CD4-positive, alpha-beta T cell treated with Interleukin-21 for 1 hour (primary cell): ENCODE measurements at regions not wholly inside any gene's neighbourhood (a gene's known extent, or its start where the extent isn't known, plus 50 kb on each side); places are given as distances from the start of the nearest gene placed in this dataset.

Source experiments
- DNase-seq: peaks from one replicate; pipeline ENCODE4 v3.0.0-alpha.2; 2020

DNA sequence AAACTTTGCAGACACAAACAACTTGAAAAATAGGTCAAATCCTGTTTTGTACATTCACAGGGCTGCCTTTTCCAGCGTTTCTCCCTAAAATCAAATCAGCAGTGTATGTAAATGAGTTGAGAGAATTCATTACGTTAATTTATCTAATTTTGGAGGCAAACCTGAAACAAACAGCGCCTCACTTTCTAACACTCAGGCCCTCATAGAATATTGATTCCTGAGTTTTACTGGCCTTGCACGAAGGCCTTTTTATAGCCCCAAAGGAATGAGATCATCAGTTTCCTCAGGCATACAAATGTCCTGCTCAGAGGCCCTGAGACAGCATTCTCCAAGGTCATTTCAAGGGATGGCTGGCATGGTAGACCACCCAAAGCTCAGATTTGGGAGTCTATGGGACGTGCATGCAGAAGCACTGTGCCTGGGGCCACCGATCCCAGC is 131.7 kb upstream of the CHST15 start:
- no peak for DNase-seq

DNA sequence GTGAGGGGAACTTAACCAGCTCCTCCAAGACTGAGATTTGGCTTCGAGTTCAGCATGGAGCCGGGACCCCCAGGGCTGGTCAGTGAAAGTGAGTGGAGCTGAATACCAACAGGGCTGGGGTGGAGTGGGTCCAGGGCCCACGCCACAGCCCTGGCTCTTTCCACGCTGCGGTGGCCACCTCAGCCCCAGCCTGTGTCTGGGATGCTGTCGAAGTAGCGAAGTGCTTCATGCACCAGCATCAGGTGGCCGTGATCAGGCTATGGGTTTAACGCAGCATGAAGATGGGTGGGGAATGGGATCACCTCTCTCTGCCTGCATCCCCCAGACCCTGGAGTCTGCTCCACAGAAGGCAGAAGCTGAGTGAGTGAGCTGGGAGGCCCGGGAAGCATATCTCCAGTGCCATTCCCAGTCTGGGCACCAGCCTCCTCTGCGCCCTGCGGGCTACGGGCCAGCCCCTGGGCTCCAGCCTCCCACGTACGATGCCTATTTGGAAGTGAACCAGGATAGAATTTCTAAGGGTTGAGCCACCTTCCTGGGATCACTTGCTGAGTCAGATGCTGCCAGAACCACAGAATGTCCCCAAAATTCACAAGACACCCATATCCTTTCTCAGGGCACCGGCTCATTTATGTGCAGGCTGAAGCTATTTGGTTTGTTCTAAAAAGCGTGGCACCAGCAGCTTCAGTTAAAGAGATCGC is 131.1 kb upstream of the CHST15 start:
- DNase-seq = no peak

DNA sequence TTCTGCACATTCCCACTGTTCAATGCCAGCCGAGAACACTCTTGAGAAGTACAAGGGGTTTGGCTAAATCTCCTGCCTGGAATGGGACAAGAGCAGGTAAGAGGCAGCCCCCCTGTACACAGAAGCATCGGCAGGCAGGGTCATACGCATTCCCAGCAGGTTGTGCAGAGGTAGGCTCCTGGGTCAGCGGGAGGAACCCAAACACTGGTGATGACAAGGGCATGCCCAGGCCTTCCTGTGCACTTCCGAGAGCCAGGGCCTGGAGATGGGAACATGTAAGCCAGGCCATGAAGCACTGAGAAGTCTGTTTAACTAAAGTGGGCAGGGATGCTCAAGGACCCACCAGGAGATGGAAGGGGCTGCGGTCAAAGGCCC is 130.3 kb upstream of the CHST15 start:
- no peak for DNase-seq

DNA sequence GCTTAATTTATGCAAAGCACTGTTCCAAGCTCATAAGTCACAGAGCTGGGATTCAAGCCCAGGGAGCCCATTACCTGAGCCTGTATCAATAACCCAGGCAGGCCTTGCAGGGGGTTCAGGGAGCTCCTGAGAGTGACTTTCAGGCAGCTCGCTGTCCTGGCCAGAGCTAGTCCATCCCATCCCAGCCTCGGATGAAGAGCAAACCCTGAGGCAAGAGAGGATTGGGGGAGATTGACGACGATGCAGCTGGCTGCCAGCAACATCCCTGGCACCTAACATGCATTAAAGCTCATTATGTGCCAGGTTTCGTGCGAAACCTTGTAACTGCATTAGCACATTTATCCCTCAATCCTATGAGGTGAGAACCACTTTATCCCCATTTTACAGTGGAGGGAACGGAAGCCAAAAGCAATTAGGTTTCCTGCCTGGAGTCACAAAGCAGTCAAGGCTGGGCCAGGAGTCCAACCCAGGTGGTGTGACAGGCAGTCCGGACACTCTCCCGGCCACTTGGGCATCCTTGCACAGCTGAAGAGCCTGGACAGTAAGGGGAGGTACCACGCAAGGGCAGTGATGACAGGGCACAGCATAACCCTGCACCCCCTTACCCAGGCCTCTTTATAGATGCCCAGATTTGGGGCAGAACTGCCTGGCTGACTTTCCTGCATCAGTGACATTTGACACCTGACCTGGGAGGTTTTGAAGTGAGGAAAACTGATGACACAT is 129.8 kb upstream of the CHST15 start:
- DNase-seq = no peak

DNA sequence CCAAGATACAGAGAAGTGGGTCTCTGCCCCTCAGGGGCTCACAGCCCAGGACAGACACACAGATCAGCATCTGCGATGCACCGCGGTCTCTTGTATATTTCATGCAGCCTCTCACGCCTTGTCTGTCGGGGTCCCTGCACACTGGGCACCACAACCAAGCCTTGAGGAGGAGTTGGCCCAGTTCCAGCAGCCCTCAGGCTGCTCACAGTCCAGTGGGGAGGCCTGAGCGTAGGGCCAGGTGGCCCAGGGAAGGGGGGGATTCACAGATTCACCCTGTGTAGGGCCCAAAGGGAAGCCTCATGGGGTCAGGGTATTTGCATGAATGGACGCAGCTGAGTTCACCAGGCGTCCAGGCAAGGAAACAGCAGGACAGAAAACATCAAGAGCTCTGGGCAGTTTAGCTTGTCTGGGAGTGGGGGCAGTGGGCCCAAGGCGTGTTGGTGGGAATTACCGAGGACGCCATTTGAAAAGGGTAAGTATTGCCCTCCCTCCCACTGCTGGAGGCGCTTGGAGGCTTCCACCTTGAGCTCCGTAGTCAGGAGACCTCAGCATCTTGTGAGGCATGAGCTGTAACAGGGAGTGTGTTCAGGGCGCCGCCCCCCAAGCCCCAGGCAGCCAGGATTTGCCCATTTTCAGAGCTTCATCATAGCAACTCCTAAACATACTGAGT is 129.1 kb upstream of the CHST15 start:
- DNase-seq = no peak

DNA sequence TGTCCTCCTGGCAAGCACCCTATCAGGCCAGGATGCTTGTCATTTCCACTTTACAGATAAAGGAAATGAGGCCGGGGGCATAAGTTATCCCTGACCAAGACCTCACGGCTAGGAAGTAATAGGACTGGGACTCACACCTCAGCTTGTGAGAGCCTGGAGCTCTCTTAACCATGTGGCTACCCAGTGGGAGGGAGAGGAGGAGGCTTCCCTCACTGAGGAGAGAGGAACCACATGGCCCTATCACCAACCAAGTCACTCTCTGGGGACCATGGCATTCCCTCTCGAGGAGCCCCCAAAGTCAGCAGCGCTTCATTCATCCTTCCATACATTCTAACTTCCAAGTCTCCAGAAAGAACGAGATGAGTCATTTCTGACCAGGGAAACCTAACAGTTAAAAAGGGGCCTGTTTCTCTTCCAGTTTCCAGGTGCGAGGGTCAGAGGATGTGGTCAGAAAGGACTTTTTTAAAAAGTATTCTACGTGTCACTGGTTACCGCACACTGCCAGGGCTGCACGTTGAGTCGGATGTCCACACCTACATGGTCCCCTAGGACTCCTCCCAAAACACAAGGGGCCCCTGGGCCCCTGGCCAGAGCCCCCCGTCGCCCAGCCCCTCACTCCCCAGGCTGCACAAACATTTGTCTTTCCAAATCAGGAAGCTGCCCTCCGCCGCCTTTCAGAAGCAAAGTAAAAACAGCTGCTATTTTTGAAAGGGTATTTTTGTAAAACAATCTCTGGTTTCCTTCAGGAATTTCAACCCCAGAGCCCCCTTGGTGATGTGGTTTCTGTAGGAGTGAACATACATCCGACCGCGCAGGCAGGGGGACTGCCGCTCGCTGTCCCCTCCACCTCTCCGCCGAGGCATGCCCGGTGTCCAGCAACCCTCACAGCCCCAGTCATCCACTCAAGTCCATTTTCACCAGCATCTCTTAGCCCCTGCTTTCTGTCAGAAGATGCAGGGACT is 128.2 kb upstream of the CHST15 start:
- no peak for DNase-seq

DNA sequence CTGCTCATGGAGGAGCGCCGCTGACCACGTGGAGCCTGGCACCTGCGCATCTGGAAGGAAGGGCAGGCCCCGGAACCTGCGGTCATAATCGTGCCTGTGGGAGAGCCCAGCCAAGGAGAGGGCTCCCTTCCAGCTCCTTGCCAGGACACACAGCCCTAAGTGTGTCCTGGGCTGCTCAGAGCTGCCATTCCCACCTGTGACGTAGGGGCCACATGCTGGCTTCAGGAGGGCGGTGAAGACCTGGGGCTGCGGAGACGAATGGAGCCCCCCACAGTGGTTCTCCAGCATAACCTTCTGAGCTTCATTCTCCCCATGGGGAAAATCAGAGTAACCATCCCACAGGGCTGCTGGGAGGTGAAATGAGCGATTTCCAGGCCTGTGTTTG is 127.6 kb upstream of the CHST15 start:
- DNase-seq = no peak

DNA sequence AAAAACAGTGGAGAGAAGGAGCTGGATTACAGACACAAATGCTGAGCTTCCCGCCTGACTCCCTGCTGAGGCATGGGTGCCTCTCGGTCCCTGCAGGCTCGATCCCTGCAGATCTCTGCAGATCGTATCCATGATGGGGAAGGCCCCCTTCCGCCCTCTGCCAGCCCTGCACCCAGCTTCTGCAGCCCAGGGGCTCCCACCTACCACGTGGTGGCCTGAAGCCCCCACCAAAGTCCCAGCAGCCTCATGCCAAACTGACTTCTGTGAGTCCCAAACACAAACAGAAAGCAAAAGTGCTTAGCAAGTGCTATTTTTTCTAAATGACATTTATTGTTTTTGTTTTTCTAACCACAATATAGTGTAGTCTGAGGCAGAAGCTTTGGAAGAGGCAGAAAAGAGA is 127.1 kb upstream of the CHST15 start:
- no peak for DNase-seq

DNA sequence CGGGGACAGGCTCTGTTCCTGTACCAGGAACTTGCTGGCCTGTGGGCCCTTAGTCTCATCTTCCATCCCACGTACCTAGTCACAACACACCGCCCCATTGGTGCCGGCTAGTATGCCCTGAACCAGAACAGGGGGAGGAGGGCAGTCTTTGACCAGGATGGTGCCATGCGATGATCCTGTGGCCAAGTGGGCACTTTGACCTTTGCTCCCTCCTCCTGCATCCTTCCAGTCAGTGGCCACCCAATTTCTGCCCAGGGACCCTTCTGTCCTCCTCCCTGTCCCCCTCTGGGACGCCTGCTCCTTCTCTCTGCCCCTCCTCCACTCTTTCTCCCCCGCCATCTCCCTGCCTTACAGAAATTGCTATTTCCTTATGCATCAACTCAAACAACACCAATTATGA is 126.3 kb upstream of the CHST15 start:
- DNase-seq = no peak

DNA sequence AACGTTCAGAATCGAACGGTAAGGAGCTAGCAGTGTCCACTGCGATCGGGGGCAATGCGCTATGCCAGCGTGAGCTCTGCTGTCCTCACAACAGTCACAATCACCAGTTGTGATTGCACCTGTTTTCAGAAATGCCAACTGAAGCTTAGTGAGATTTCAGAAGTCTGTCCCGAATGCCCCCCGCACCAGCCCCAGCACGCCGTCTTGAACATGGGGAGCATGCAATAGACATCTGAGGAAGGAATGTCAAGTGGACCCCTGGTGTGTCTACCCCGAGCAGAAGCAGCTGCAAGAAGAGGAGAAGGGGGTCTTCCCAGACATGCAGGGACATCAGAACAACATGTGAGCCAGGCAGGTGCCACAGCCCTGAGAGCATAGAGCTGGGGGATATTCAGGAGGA is 125.7 kb upstream of the CHST15 start:
- no peak for DNase-seq

DNA sequence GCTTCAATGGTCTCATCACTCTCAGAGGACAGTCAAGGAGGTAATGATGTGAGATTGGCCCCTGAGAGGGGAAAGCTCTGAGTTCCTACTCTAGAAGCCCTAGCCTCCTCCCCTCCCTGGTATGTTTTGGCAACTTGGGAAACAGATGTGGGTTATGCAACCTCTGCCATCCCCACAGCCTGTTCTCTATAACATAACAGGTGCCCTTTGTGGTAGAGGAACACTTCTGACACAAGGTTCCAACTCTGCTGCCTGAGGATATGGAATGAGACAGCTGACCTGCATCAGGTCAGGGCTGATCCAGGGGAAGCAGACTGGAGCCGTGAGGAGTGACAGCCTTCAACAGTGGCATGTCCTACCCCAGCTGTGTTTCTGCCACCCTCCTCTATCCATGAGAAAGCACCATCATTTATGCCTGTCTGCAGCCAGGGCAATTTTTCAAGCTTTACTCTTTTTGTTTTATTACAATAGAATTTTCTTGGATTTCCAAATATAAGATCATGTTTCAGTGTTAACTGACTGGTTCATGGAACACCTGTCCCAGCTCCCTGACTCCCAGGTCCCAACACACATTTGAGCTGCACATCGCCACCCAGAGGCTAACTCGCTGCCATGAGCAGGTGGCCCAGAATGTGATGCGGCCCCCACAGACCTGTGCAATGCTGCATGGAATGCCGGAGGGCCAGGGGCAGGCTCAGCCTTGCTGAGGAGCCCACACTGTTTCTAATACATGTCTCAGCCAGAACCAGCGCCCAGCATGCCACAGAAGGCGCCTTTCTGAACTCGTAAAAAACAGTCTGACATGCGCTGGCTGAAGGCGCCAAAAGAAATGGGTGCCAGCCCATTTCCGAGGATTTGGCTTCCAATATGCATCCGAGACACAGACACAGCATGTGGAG is 124.8 kb upstream of the CHST15 start:
- no peak for DNase-seq

DNA sequence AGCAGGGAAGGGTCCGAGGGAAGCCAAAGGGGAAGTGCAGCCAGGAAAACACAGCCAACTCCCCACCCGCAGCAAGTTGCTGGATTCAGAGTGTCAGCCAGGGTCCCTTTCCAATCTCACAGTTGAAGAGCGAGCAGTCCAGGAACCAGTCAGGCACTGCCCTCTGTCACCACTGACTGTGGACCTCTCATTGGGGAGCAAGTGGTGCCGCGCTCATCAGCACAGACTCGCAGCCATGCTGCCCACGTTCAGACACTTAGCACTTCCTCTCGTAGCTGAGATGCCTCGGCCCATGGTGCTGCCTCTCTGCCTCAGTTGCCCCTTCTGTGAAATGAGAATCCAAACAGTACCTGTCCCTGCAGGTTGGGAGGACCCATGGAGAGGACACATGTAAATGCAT is 123.6 kb upstream of the CHST15 start:
- no peak for DNase-seq

DNA sequence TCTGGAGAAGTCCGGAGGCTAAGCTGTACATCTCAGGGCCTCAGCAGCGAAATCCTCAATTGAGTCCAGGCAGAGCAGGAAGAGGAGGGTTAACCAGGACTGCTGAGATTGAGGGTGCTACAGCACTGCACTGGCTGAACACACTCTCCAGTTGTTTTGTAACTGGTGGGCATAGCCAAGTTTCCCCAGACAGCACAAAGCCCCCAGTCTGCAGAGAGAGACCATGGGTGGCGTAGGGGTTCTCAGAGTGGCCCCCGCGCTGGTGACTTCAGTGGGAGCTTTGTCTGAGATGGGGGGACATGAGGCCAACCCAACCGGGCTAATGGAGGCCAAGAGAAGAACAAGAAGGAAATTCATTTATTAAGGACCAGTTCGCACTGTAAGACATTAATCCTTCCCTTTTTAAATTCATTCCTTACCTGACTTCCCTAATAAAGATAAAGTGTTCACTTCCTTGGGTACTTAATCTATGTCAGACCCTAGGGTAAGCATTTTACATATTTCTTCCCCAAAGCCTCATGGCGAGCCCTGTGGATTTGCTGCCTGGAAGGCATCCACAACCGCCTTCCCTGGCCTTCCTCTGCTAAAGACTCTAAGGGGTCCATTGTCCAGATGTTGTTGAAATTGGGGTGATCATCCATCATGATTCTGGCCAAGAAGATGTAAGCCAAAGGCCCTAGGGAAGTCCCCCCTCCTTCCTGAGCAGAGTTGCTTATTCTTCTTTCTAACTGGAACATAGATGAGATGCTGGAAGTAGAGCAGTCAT is 121.4 kb upstream of the CHST15 start:
- DNase-seq = no peak

DNA sequence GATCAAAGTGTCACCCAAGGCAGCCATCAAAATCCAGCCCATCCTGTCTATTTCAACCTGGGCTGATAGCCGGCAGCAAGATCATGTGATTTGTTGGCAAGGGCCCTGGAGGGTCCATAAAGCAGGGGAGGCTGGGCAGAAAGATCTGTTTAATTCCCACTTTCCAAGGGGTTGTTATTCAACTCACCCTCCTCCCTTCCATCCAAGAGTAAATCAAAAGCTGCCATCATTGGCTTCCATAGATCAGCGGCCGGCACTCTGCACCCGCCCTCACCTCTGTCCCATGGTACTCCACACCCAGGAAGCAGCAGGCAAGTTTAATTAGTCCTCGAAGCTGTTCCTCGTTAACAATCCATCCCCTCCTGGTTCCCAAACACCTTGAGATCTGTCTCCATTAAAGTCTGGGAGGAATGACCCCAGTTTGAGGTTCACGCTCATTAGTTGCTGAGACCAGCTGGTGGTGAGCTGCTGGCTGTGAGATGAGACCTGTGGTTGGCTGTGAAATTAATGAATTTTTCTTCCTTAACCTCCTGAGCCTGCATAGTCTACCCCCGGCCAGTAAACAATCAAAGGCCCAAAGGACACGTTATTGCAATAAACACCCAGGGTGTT is 120.6 kb upstream of the CHST15 start:
- DNase-seq = no peak

DNA sequence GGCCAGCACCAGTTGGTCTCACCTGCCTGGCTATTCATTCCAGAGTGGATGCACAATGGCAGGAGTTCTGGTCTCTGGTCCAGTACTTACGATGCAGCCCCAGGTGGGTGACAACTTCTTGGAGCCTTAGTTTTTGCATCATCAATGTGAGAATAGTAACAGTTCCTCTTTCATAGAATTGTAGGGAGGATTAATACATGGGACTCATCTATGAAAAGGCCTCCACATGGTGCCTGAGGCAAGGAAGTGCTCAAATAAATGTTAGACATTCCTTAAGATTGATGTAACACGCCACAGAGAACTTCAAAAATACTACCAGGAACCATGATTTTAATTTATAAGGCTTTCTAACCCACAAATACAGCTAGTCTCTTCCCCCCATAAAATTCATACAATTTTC is 120.1 kb upstream of the CHST15 start:
- no peak for DNase-seq

DNA sequence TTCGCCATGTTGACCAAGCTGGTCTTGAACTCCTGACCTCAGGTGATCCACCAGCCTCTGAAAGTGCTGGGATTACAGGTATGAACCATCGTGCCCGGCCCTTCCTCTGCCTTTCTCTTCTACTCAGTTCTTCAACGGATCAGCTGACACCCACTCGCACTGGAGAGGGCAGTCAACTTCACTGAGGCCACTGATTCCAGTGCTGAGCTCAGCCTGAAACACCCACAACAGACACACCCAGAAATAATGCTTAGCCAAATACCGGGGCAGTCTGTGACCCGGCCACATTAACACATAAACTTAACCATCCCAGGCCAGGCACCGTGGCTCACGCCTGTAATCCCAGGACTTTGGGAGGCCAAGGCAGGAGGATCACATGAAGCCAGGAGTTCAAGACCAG is 119.3 kb upstream of the CHST15 start:
- DNase-seq = no peak

DNA sequence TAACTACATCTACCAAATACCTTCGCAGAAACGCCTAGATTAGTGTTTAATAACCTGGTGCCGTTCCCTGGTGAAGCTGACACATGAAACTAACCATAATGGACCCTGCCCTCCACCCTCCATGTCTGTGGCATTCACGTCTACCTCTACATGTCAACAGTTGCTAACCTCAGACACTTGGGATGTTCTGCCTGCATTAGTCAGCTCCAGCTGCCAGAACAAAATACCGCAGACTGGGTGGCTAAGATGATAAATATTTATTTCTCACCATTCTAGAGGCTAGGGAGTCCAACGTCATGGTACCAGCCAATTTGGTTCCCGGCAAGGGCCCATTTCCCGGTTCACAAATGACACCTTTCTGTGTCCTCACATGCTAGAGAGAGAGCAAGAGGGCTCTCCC is 118.5 kb upstream of the CHST15 start:
- no peak for DNase-seq

DNA sequence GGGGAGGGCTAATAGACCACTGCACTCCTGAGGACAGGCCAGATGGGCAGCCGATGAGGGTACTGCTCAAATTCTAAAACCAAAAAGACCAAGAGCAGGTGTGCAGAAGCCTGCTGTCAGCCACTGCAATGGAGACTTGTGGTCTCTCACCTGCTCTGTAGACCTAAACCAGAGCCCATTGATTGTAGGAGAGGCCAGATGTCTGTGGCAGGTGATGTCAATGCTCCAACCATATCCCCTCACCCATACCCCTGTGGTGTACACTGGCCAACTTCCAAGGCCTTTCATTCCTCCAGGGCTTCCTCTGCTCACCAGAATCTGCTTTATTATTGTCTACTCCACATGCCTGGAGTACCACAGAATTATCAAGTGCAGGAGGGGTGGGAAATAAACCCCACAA is 116.9 kb upstream of the CHST15 start:
- DNase-seq = no peak

DNA sequence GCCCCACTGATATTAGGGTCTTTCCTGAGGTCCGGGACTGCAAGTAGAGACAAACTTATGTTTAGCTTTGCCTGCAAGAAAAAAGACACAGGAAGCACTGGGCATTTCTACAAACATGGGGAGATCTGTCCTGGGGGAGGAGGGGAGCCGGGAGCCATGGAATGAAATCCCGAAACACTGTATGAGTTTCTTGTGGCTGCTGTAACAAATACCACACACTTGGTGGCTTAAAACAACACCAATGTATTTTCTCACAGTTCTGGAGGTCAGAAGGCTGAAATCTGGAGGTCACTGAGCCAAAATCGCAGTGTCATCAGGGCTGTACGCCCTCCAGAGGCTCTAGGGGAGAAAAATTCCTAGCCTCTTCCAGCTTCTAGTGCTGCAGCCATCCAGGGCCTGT is 114.0 kb upstream of the CHST15 start:
- DNase-seq = no peak

DNA sequence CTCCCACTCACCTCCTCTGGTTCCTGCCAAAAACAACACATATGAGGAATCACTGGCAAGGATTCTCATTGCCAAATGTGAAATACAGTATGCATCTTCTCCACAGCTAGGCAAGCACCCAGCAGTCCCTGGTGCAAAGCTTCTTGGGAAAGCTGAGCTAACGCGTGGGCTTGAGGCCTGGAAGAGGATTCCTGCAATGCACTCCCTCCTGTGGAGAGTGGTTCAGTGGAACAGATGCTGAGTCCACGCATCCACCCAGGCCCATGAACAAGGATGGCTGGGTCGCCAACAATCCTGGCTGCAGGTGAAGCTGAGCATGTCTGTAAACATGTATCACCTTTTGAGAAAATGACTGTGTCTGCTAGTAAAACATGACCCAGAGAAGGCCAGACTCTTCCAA is 113.2 kb upstream of the CHST15 start:
- no peak for DNase-seq

DNA sequence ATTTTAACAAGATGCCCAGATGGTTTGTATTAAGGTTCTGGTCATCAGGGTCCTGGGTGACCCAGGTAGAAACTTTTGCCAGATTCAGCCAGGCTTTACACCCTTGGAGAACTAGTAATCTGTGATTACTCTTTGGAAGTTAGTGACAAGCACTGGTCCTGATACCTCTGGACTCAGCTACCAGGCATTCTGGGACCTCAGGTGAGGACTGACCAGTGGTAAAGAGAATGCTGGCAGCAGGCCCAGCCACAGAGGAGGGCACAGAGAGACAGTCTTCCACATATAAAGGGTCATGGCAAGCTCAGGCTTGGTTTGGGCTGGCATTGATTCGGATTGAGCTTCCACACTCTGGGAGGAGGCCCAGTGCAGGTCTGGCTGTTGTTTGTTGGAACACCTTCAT is 112.0 kb upstream of the CHST15 start:
- DNase-seq = no peak
